ENCODE measurements at regions not wholly inside any gene's neighbourhood (a gene's known extent, or its start where the extent isn't known, plus 50 kb on each side); places are given as distances from the start of the nearest gene placed in this dataset.

DNA sequence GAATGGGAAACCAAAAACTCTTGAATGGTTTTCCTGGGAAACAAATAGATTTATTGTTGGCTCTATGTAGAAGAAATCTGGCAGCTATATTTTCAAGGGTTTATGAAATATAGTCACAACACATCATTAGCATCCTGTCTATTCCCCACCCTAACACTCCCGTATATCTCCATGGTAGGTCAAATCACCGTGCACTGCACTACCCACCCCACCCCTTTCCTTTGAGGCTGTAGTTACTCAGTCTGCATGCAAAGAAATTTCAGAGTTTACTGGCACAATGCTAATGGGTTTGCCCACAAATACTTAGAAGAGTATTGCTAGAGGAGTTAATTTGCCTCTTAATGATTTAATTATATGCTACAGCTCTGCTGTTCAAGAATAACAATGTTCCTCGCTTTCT, 329.1 kb upstream of the TSHZ2 start:
- TF ChIP-seq POLR2AphosphoS5 (IDR thresholded peaks at IDR 0.05; ENCODE audit: low read depth, low read length) (no peak), POLR2A (IDR thresholded peaks at IDR 0.05; ENCODE audit: low read depth, low read length) (no peak), TAF1 (IDR thresholded peaks at IDR 0.05; ENCODE audit: low read depth, low read length) (no peak), SPI1 (IDR thresholded peaks at IDR 0.05; ENCODE audit: low read depth, low read length) (no peak), PAX5 (IDR thresholded peaks at IDR 0.05; ENCODE audit: insufficient read depth, low read length, severe bottlenecking) (no peak)
